GM20431 (cell line): ENCODE measurements at regions not wholly inside any gene's neighbourhood (a gene's known extent, or its start where the extent isn't known, plus 50 kb on each side); places are given as distances from the start of the nearest gene placed in this dataset.

Source experiments
- in situ Hi-C: fragments of 300-500 bp; cut with MseI, MboI; formaldehyde crosslinking; loops from one replicate; pipeline ENCODE4 v1.15.0; 2020; ENCODE audit warnings: low sequenced_read_pairs; ENCODE audit not compliant: unreplicated experiment

- in situ Hi-C loops = no loop called here
These were observed 113.0 kb downstream of the DTHD1 start for GRCh38 chr4:36394352-36394903.

DNA sequence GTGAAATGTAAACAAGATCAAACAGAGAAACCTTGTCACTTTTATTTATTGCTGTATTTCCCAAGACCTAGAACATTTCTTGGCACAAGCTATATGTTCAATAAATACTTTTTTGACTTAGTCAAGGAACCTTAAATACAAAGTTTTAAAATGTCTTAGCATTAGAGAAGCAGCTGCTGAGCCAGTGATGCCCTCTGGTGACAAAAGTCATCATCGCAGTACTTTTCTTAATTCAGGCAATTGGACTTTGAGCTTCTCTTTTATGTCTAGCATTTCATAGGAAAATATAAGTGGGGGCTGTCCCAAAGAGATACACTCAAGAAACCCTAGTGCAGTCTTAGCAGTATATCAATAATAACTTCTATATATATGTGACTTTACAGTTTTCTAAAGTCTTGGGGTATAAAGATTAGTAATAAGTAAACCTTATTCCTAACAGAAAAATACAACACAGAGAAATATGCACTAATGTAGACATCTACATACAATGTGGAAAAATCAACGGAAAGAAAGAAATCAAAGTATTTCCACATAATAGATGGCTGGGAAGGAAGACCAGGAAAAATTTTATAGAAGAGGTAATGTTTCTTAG is 118.4 kb downstream of the DTHD1 start:
- in situ Hi-C loops = loop anchor here (25.0 kb wide), 1 partner anchor 987 kb away; no protein-coding TSS in a partner anchor

GRCh38 chr4:36402008-36402758 is 120.8 kb downstream of the DTHD1 start:
- in situ Hi-C loops = loop anchor here (25.0 kb wide), 1 partner anchor 985 kb away; no protein-coding TSS in a partner anchor

- in situ Hi-C loops = loop anchor here (25.0 kb wide), 1 partner anchor 976 kb away; no protein-coding TSS in a partner anchor
These were observed 129.9 kb downstream of the DTHD1 start for GRCh38 chr4:36411338-36411737.

- in situ Hi-C loops = loop anchor here (25.0 kb wide), 1 partner anchor 973 kb away; no protein-coding TSS in a partner anchor
These were observed 132.8 kb downstream of the DTHD1 start for GRCh38 chr4:36414248-36414647.

GRCh38 chr4:36417146-36417545 is 135.7 kb downstream of the DTHD1 start:
- in situ Hi-C loops = loop anchor here (25.0 kb wide), 1 partner anchor 970 kb away; no protein-coding TSS in a partner anchor

DNA sequence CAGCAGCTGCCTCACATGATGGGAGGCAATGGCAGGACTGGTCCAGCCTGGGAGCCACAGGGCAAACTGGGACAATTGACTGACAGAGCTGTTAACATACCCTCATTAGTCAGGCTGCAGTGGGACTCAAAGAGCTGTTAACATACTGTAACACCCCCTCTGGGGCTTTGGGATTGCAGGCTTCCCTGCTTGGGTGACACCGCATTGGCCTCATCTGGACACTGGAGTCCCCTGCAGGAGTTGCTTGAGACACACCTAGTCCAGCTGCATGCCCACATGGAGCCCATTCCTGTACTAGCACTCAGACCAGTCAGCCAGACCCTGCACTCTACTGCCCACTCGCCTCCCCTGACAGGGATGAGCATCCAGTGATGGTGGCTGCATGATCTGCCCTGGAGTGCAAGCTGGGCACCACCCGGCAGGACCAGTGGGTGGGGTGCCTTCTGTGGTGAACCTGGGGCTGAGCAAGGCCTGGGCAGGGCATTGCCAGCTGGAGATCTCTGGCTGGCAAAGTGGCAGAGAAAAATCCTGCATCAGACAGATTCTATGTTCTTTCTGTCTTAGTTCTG is 138.8 kb downstream of the DTHD1 start:
- in situ Hi-C loops = loop anchor here (25.0 kb wide), 1 partner anchor 967 kb away; no protein-coding TSS in a partner anchor

DNA sequence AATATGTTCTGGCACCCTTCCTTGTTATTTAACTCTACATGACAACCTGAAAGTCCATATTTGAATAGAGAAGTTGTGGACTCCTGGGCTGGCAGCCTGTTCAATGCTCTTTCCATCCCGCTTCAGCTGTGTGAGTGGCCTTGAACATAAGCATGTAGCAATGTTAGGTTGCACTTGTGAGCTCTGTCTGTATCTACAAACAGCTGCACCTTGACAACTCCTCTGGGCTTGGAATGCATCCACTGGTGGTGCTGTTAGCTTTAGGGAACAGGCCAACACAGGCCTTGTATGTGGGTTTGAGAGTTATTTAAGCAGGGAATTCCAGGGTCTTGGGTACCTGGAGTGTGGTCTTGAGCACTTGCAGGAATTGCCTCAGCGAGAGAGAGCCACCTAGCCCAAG is 141.2 kb downstream of the DTHD1 start:
- in situ Hi-C loops = loop anchor here (25.0 kb wide), 1 partner anchor 965 kb away; no protein-coding TSS in a partner anchor

DNA sequence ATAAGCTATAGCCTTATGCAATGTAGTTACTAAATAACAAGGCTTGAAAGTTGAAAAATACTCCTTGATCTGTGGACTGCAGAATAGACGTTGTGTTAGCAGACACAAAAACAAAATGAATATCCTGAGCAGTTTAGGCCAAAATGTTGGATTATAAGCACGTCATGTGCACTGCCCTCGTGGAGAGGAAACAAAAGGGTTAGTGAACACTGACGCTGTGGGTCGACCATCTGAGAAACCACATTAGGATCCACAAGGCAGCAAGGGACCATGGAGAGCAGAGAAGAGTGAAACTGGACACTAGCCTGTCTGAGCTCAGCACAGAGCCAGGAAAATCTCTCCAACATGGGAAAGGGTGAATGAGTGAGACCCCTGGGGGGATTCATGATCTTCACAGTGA is 145.3 kb downstream of the DTHD1 start:
- in situ Hi-C loops = no loop called here

DNA sequence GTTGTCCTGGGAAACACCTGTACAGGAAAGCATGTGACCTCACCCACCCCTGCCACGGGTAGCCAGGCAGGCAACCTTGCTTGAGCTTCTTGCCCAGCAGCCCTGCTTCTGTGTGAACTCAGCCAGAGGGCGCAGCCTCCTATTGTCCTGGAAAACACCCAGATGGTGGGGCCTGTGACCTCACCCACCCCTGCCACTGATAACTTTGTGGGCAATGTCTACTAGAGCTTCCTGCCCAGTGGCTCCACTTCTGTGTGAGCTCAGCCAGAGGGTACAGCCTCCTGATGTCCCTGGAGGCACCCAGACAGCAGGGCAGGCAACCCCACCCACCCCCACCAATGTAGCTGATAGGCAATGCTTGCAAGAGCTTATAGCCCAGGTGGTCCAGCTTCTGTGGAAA is 146.3 kb downstream of the DTHD1 start:
- in situ Hi-C loops = no loop called here

- in situ Hi-C loops = no loop called here
These were observed 151.2 kb downstream of the DTHD1 start for GRCh38 chr4:36432586-36432985.

DNA sequence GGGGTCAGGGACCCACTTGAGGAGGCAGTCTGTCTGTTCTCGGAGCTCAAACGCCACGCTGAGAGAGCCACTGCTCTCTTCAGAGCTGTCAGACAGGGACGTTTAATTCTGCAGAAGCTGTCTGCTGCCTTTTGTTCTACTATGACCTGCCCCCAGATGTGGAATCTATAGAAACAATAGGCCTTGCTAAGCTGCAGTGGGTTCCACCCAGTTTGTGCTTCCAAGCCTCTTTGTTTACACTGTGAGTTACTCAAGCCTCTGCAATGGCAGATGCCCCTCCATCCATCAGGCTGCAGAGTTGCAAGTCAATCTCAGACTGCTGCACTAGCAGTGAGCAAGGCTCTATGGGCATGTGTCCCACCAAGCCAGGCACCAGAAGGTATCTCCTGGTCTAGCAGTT is 158.1 kb downstream of the DTHD1 start:
- in situ Hi-C loops = no loop called here

DNA sequence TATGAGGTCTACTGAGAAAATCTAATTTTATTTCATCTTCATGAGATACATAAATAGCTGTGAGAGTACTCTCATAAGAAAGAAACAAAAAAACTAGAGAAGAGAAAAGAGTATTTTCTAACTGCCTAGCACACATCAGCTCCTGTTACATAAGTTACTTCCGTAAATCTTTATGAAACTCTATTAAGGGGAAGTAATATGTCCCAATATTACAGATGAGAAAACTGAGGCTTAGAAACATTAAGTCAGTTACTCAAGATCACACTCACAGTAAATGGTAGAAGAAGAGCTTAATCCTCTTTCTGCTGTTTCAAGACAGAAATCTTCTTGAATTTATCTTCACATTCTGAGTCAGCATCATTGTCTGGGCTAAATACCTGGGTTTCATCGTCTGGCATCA is 164.1 kb downstream of the DTHD1 start:
- in situ Hi-C loops = no loop called here

DNA sequence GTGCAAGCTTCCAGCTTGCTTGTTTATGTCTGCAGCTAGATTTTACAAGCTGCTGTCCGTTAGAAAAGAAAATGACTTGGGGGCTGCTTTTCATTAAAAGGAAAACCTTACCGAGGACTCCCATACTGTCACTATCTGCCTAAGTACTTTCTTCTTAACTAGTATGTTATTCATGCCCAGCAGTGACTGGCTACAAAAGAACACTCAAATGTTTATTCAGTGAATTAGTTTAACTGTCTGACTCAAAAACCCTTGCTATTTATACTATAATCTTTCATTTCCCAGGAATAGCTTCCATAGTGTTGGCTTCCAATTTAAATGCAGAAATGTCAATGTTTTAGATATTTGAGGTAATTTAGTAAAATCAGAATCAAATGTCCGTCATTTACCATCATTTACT is 164.9 kb downstream of the DTHD1 start:
- in situ Hi-C loops = no loop called here

DNA sequence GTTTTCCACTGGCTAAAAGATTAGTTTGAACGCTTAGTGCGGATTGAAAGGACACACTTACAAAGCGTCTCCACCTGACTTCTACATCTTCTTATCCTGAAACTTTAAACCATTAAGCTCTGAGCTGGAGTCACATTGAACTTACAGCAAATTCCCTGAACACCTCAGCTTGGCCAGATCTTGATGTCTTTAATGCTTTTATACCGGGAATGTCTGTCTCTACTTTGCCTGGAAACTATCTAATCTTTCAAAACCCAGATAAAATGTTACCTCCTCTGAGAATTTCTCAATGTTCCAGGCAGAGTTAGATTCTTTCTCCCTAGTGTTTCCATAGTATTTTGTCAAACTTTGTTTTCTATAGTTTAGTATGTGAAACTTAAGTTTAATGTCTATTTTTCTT is 179.9 kb downstream of the DTHD1 start:
- in situ Hi-C loops = no loop called here

- in situ Hi-C loops = no loop called here
These were observed 186.3 kb downstream of the DTHD1 start for GRCh38 chr4:36467670-36468069.

DNA sequence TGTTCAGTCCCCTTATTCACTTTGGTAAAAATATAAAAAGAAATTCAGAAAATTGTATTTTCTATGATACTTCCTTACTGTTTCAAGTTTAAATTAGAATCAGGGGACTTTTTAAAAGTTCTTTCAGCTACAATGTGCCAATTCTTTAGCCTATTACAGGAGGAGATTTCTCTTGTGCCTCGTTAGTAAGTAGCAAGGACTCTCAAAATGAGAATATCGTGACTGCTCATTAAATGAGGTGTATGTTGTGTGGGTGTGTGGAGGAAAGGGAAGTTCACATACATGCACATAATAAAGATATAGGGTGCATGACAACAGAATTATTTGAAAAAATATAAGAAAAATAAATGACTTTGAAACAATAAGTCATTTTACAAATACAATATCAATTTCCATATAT is 190.5 kb downstream of the DTHD1 start:
- in situ Hi-C loops = no loop called here

DNA sequence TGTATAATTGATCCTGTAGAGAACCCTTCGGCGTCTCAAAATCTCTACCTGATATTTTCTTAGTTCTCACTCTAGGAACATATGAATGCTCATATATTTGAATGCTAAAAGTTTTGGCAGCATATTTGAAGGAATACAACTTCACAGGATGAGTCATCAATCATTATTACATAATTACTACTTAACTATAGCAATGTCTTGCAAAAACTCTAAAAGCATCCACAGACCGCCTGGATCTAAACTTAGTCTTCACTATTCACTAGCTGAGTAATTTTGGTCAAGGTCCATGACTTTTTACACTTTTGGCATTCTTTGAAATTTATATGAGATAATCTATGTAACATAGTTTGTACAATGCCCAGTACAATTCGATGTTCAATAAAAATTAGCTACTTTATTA is 194.7 kb downstream of the DTHD1 start:
- in situ Hi-C loops = no loop called here

- in situ Hi-C loops = no loop called here
These were observed 196.4 kb downstream of the DTHD1 start for GRCh38 chr4:36477861-36478260.

GRCh38 chr4:36485885-36486284 is 204.5 kb downstream of the DTHD1 start:
- in situ Hi-C loops = no loop called here

GRCh38 chr4:36489798-36490197 is 208.4 kb downstream of the DTHD1 start:
- in situ Hi-C loops = no loop called here
